Right hindlimb (tissue), 1 donor: ENCODE measurements at regions not wholly inside any gene's neighbourhood (a gene's known extent, or its start where the extent isn't known, plus 50 kb on each side); places are given as distances from the start of the nearest gene placed in this dataset.

Experiments used
- DNase-seq: peaks from one replicate; pipeline ENCODE4 v3.0.0-alpha.2; 2018

DNA sequence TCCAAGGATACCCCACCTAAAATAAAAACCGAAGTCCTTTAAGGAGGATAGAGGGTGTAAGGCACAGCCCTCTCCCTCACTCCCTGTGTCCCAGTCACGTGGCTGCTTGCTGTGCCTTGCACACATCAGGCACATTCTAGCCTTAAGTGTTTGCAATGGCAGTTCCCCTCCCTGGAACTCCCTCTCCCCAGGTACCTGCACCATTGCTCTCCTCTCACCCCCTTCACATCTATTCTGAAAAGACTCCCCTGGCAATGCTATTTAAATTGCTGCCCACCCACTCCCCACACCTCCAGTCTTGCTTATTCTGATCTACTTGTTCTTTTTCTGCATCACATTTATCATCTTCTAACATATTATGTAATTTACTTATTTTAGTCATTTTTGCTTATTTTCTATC lies 91.6 kb upstream of the LNX1 start:
- no peak for DNase-seq

DNA sequence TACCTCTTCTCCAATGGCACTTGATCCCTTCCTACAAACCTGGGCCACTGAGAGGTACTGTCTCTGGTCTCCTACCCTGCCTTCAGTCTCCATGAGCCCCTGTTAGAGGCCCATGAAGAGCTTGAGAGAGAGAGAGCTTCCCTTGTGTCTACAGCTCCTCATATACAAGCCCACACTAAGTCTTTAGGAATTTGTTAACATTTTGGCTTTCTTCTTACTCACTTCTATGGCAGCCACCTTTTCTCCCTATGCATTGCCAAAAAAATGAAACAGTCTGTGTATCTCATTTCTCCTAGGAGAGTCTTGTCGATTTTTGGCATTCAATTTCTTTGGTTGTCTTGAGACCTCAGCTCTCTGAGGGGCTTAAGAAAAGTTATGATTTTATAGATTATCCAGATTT lies 90.9 kb upstream of the LNX1 start:
- no peak for DNase-seq

DNA sequence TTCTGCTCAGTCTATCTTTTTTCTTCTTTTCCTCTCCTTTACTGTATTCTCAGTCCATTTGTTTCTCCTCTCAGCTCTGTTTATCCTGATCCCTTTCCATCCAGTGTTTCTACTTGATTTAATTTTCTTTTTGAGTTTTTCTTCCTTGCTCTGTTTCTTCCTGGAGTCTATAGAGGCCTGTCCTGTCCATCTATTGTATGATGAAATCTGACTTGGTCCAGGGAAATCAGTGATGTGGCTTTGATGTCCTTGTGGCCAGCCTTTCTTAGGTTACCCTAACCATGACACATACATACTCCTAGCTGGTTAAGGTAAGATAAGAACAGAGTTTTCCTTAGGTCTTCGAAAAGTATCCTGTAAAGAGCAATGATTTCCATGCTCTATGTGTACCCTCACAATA lies 89.3 kb upstream of the LNX1 start:
- DNase-seq: no peak

DNA sequence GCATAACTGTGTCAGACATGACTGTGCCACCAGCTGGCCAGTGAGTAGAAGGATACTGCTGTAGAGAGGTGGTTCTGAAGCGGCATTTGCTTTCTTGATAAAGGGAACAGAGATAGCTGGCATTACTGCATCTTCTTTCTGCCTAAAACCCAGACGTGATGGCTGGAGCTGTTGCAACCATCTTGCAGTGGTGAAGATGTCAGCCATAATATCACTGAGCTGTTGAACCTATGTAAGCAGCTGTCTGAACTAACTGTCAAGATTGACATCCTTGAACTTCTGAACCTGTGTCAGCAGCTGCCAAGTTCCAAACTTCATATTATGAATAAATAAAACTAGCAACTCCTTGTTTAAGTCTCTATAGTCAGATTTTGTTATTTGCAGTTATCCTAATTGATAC lies 88.9 kb upstream of the LNX1 start:
- DNase-seq: no peak

DNA sequence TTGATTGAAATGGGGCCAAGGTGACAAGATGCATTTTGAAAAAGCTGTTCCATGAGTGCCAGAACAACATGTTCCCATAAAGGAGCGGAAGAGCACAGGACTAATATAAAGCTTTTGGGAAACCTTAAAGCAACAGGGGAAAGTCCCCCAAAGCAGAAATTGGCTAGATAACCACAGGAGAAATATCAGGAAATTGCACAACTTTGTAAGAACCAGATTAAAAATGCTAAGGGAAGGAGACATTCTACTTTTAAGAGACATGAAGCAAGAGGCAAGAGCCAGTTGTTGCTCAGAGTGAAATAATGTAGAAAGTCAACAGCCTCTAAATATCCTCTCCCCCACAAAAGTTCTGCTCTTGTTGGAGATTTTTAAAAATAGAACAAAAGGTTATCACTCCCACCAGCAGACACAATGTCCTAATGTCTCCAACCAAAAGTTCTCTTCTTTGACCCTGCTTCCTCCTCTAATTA lies 85.2 kb upstream of the LNX1 start:
- DNase-seq: no peak

DNA sequence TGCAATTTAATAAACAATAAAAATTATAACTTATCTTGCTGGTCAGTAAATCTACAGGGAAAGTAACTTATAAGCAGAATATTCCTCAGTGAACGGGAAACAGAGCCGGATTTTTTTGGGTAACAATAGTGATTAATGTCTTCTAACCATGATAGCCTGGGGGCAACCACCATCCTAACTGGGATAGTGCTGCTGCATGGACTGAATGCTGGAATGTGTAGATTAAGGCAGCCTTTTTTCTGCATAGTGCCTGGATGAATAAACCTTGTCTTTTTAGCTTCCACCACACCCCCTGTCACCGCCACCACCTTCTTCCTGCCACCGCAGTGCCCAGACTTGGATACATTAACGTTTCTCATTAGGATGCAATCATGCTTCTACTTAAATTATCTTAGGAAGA lies 83.6 kb upstream of the LNX1 start:
- no peak for DNase-seq

DNA sequence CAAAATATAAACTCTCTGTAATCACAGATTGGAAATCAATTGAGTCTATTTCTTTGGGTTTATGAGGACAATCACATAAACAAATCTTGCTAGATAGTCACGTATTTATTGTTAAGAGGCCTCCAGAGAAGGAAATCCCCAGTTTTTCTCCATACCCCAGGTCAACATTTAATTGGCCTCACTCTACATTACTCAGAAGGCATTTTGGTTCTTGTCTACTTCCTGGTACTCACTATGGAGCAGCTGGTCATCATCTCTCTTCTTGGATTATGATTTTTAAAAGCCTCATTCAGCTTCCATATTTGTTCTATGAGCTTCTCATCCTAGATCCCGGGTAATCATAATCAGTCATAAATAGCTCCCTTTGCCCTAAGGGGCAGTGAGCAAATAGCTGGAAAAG lies 81.6 kb upstream of the LNX1 start:
- no peak for DNase-seq

DNA sequence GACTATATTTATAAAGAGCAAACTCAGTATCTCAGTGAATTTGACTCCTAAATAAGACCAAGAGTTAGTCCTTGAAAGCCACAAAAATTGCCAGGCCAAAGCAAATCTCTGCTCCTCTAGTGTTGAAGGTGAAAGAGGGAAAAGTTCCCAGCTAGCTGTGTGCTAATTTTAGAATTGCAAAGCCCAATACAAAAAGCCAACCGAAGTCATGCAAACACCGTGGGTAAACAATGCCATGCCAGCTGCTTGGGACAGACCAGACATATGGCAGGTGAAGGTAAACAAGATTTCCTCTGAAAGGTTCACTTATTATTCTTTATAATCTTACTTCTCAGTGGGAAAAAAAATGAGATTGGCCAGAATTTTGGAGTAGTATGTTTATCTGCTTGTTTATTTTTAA lies 80.5 kb upstream of the LNX1 start:
- DNase-seq: no peak

DNA sequence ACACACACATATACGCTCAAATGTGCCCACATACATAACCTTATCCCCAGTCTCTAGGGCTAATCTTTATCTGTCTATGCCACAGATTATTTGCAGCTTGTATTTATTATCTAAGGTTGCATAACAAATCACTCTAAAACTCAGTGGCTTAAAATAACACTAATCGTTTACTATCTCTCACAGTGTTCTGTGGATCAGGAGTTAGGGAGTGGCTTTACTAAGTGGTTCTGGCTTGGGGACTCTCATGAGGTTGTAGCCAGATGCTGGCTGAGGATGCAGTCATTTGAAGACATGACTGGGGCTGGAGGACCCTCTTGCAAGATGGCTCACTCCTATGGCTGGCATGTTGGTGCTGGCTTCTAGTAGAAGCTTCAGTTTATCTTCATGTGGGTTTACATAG lies 68.5 kb upstream of the LNX1 start:
- no peak for DNase-seq

DNA sequence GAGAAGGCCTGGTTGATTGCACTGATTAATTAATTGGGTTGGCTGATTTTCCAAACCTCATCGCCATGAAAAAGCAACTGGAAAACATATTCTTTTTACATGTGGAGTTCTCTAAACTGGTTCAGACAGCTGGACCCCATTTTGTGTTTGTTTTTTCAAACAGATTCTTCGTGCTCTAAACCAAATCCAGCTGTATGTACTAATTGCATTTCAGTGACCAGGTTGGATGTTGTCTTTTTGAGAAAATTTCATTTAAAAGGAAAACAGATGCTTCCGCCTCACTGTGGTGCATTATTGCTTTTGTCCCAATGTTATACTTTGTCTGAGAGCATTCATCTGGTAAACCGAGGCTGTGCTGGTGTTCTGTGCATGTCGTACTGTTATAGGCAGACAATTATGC lies 67.8 kb upstream of the LNX1 start:
- DNase-seq: no peak

DNA sequence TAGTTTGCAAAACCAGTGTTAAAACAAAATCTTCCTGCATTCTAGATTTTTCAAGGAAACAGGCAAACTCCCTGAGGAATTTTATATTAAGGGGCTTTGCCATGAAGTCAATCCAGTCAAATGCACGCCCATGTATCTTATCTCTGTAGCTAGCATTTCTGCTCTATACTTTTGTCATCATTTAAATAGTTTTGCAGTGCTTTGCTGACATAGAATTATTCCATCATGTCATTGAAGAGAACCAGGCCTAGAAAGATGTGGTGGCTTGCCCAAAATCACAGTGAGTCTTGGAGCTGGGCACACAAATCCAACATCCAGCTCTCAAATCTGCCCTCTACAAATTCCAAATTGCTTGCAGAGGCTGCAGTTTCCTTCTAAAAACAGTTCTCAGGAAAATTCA lies 66.7 kb upstream of the LNX1 start:
- no peak for DNase-seq

DNA sequence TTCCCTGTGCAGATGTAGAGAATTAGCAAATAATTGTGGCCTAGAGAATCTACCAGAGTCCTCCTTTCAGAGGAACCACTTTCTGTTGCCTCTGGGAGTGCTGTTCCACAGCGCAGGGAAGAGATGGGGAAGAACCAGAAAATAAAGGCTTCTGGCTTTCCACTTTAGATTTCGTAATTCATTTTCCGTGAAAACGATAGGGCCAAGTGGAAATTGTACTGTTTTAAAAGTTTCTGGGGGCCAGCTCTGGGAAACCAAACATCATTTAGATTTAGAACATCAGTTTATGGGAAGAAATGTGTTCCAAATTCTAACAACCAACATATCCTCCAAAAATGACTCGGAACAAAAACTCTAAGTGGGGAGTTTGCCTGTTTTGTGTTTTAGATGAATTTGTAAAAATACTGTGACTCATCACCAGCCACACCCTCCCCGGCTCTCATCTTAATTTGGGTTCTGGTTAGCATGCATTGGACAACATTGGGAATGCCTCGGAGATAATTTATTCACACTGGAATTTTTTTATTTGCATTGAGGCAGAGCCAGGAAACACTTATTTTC lies 65.2 kb upstream of the LNX1 start:
- DNase-seq: peak; percentile 45

DNA sequence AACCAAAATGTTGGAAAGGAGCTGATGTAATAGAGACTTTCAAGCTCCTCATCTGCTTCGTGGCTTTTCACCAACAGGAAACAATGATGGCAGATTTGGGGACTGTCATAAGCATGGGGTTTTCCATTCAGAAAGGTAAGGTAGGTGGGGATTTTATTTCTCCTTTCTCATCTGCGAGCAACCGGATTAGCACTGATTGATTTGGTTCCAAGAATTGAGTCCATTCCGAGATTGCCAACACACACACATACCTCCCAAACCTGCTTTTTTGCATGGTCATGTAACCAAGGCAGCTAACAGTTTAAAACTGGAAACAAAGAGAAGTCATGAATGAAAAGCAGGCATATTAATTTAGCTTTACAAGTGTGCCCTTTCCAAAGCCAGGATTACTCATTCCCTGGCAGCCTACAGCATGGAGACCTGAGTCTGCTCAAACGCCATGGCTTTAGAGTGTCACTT lies 63.0 kb upstream of the LNX1 start:
- DNase-seq: peak; percentile 54

DNA sequence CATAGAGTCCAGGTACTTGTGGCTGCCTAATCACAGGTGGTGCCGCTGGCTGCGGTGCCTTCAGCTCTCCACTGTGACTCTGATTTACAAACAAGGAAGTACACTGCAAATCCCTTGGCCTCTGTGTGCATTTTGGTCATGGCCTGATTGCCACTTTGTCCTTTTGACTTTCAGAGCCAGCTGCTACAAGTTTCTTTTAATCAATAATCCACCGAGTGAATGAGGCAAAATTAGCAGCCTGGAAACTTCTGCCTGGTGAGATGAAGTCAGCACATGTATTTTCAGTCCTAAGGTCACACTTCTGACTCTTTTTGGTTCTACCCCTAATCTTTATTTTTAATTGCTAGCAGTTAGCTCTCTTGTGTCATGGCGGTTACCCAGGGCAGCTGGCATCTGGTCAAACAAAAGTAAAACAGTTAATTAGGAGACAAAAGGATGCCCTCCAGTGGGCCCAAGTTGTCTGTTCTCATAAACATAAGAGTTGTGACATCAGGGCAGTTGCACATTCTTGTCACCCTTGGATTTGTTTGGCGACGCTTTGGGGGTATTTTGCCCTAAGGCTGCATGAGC lies 62.3 kb upstream of the LNX1 start:
- DNase-seq: no peak

DNA sequence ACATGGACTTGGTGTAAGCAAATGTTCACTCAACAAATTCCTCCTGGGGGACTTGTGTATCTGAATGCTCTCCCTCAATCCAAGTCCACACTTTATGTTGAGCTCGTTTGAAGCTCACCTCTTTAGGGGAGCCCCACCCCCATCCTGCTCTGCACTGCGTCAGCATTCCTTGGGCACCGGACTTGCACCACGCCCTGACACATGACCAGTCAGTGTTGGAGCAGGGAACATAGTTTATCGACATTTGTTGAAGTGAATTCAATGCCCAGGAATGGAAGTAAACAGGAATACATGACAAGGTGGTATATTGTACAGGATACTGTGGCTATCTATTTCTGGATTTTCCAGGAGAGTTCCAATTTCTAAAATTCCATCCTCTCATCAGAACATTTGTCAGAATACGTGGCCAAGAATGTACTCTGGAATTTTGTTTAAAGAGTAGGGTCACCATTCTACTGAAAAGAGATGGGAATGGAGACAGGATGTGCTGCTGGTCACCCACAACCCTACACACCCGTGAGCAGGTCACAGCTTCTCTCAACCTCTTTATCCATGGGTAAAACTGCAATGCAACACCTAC lies 60.0 kb upstream of the LNX1 start:
- no peak for DNase-seq

DNA sequence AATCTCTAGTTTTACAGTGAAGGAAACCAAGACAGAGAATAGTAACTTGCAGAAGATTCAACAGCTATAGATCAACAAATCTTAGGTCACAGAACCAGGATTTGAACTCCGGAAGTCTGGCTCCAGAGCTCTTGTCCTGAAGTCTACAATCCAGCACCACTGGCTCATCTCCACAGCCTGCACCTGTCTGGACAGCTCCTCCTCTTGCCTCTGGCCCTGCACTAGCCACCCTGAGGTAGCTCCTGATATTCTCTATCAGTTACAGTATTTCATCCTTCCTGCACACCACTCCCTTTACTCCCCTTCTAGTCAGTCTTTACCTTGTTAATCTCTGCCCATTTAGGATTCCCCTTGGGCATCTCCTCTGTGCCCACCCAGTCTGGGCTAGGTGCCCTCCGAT lies 58.1 kb upstream of the LNX1 start:
- DNase-seq: no peak

DNA sequence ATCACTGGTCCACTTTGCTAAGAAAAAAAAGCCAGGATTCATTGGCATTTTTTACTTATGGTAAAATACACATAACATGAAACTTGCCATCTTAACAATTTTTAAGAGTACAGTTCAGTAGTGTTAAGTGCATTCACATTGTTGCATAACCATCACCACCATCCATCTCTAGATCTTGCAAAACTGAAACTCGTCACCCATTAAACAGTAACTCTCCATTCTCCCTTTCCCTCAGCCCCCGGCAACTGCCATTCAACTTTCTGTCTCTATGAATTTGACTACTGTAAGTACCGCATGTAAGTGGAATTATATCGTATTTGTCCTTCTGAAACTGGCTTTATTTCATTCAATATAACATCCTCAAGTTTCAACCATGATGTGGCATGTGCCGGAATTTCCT lies 56.3 kb upstream of the LNX1 start:
- DNase-seq: no peak

DNA sequence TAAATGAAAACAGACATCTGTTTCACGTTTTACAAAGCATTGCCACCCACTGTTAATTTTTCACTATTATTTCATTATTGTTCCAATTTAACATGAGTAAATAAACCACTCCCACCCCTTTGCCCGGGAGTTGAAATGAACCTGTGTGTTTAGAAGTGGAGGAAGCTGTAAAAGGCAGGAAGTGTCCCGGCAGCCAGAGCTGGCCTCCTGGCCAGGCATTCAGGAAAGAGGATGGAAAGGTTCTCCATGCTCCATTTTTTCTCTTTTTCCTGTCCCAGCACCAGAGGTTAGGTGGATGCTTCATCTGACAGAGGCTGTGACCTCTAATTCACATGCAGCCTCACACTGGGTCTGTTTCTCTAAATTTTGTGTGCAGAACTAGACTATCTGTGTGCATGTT lies 55.5 kb upstream of the LNX1 start:
- no peak for DNase-seq

DNA sequence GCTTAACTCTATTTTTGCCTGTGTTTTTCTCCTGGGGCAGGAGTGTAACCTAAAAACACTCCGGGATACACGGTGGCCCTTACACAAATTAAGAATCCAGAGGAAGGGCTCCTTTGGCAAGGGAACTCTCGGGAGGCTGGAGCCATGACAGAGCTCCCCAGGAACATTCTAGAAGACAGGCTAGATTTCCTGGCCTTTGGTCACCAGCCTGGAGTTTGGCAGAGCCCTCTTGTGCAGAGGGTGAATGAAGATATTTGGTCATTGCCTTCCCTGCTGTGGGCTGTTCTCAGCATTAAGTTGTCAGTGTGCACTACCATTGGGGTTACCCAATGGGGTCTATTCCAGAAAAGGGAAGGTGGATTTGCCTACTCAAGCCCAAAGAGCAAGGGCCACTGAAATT lies 53.8 kb upstream of the LNX1 start:
- no peak for DNase-seq

DNA sequence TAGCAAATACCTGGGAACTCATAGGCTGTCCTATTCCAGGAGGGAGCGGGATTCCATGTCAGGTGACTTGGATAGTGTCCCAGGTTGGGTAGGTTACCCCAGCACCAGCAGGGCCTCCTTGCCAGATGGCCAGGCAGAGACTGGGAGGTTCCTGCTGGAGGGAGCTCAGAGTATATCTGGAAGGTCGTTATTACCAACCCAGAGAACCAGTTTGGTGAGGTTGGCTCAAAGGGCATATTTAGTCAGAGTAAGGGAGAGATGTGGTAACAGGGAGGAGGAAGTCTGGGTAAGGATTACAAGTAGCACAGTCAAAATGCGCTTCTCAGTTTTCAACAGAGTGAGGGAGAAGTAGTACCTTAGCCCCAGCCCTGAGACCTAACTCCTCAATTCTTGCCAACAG lies 53.3 kb upstream of the LNX1 start:
- DNase-seq: no peak
